GM18519 (cell line): ENCODE measurements at regions not wholly inside any gene's neighbourhood (a gene's known extent, or its start where the extent isn't known, plus 50 kb on each side); places are given as distances from the start of the nearest gene placed in this dataset.

Experiments used
- ATAC-seq: cut with Tn5 transposase; IDR thresholded peaks from one replicate; pipeline ENCODE4 v1.9.1; 2021; ENCODE audit warnings: mild to moderate bottlenecking, moderate library complexity; ENCODE audit not compliant: unreplicated experiment, low FRiP score

DNA sequence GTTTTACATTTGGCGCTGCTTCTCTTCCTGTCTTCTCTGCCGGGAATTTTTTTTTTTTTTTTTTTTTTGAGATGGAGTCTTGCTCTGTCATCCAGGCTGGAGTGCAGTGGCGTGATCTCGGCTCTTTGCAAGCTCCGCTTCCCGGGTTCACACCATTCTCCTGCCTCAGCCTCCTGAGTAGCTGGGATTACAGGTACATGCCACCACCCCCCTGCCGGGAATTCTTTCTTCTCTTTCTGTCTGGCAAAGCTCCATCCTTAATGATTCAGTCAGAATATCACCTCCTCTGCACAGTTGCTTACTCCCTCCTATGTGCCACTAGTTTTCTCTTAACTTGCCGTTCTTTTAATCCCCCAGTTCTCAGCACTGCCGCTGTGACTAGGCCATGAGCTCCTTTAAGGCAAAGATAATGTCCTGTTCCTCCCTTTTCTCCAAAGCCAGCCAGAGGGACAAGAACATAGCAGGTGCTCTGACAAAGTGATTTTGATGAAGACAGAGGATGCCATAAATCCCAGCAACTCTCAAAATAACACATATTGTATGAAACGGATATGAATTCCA, 112.1 kb upstream of the LRATD1 start:
- ATAC-seq: no peak

DNA sequence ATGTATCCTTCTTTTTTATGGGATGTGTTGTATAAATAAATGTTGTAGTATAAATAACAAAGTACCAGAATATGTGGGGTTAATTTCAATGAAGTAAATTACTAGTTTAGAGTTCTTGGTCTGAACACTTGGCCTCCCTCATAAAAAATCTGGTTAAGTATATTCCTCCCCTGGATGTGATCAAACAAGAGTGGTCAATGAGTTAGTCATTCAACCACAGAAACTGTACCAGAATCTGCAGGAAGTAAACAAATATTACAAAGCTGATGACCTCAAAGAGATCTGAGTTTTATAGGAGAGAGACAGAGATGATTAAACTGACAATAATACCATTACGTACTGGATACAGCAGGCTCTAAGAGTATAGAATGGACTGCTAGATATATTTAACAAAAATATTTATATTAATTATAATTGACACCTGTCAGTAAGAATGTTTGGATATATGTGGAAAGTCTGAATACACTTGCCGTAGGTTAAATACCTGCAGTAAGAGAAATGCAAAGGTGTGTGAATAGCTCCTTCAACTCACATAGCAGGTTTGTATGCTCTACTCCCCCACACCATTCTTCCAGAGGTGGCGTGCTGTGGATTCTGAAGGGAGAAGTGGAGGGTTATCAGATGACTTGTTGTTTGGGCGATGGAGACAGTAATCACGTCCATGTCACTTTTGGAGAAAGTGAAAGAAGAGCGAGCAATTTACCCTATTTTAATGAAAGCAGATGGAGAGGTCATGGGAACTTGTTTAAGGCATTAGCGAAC, 108.3 kb upstream of the LRATD1 start:
- ATAC-seq: no peak

DNA sequence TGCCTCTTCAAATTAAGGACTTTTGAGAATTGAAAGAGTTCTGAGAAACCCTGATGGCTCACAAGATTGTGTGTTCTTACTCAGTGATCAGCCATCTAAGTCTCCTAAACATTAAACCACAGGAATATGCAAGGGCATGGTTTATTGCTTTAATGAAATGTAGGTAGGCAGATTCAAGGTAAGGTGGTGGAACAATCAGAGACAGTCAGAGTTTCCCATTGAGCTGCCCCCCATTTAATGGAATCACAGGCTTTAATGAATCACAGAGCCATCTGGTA, 107.8 kb upstream of the LRATD1 start:
- no peak for ATAC-seq

DNA sequence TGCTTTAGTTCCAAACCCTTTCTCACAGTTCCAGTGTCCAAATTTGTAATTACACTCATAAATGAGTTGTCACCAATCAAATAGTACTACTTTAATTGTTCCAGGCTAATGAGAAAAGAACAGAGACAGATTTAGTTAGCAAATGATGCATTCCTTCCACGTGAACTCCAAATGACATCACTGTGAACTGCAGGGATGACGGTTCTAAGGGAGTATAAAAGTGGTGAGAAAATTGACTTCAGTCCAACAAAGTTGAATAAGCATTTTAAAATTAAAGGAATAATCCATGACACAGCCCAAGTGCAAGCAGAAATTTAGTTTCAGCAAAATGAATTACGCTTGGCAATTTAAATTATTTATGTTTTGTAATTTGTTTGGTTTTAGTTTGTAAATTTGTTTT, 102.0 kb upstream of the LRATD1 start:
- ATAC-seq: no peak

DNA sequence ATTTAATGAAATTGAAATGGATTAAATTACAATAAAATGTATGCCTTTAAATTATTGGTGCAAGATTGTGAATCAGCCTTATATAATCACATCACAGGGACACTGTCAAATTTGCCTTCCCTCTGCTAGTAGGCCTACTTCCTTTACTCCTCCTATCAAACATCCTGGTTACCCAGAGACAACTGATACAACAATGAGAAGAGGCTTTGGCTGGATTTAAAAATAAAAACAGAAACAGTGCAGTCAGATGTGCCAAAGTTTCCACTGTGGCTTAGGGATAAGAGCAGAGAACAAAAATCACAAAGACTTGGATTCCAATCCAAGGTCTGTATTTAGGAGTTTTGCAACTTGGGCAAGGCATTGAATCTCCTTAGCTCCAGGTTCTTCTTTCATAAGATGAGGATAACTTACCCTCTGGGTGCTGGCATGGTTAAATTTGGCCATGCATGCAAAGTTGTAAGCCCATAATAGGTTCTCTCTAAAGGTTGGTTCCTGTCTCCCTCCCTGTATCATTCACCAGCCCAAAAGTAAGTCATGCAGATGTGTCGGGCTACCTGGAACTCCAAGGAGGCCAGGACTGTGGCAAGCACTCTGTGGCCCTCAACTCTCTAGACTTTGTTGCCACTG, 99.3 kb upstream of the LRATD1 start:
- no peak for ATAC-seq

DNA sequence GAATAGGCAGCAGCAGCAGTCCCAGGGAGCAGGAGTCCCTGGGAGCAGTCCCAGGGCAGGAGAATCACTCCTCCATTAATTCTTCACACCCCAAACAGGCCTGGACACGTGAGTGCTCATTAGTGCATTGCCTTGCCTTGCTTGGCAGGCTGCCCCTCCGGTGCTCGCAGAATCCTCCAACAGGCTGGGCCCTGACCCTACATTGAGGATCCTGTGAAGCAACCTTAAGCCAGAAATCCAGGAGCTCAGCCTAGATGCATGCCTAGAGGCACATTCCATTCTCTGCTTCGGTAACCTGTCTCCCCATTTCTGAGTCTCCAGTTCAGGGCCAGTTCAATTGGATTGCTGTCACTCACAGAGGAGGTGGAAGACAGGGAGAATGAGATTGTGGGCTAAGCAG, 97.4 kb upstream of the LRATD1 start:
- no peak for ATAC-seq

DNA sequence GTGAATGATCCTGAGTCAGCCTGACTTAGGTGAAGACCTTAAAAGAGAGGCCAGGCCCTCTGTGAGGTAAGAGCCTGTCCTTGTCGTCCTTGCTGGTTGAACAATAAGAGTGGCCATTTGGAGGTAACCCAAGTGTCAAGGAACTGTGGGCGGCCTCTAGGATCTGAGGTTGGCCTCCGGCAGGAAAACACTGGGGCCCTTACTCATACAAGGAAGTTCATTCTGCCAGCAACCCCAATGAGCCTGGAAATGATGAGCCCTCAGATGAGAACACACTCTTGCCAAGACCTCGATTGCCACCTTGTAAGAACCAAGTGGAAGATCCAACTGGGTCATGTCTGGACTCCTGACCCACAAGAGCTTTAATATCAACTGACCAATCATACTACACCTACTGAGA, 95.5 kb upstream of the LRATD1 start:
- no peak for ATAC-seq

DNA sequence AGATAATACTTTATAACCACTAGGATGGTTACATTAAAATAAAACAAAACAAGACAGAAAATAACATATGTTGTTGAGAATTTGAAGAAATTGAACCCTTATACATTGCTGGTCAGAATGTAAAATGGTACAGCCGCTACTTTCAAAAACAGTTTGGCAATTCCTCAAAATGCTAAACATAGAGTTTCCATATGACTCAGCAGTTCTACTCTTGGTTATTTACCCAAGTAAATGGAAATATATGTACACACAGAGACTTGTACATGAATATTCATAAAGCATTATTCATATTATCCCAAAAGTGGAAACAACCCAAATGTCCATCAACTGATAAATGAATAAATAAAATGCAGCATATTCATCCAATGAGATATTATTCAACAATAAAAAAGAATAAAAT, 92.5 kb upstream of the LRATD1 start:
- ATAC-seq: no peak

DNA sequence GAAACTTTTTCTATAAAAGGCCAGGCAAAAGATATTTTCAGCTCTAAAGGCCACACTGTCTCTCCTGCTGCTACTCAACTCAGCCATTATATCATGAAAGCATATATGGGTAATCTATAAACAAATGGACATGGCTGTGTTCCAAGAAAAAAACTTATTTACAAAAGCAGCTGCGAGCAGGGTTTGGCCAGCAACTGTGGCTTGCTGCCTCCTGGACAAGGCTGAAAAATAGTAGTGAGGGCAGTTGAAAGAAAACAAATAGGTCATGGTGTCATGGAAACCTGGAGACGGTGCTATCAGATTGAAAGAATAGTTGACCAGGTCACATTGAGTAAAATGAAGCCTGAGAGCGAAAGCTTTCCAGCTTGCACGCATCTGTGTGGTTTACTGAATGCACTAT, 89.2 kb upstream of the LRATD1 start:
- ATAC-seq: no peak

DNA sequence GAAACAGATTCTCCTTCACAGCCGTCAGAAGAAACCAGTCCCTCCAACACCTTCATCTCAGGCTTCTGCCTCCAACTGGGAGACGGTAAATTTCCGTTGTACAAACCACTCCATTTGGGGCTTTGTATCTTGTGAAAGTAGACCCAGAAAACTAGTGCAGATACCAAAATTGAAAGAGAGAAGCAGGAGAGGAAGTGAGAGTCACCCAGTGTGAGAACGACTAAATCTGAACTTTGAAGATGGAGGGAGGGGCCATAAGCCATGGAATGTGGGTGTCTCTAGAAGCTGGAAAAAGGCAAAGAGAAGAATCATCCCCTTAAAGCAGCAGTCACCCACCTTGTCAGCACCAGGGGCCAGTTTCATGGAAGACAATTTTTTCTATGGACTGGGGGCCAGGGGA, 88.3 kb upstream of the LRATD1 start:
- no peak for ATAC-seq

DNA sequence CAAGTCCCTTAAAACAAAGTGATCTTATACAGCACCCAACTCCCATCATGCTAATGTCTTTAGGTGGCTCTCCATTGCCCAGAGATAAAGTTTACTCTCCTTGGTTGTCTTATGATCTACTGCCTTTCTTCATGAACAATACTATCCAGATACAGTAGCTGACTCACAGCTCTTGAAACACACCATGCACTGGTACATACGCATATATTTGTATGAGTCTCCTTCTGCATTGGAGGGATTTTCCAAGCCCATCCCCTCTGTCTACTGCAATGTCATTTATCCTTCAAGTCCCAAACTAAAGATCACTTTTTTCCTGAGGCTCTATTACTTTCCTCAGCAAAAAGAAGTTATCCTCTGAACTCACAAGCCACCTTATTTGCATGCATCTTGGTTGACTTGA, 84.7 kb upstream of the LRATD1 start:
- ATAC-seq: no peak

DNA sequence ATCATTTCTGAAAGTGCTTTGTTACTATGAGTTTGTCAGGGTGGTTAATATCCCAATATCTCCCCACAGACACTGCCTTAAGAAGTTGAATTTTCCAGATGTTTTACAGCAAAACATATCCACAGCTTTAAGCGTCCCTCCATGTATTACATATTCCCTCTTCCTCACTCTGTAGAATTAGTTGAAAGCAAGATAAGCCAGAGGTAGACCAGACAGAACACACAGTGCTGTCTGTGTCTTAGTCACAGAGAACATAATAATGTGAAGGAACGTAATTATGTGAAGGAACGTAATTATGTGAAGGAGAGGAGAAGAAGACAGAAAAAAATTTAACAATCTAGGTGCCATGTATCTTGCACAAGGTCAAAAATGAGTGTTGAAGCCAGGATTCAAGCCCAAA, 81.9 kb upstream of the LRATD1 start:
- ATAC-seq: no peak

DNA sequence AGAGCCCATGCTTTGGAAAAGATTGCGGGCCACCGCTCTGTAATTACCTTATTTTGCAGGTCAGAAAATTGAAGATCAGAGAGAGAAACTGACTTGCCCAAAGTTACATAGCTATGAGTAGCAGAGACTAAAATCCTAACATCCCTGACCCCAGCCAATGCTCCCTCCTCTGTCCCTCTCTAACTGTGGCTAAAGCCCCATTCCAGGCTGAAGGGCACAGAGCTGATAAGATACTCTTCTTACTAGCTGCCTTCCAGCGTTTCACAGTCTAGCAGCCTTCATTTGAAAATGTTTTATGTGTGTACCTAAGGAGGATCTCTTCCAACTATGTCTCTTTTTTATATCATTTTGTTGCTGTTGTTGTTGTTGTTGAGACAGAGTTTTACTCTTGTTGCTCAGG, 81.4 kb upstream of the LRATD1 start:
- no peak for ATAC-seq

DNA sequence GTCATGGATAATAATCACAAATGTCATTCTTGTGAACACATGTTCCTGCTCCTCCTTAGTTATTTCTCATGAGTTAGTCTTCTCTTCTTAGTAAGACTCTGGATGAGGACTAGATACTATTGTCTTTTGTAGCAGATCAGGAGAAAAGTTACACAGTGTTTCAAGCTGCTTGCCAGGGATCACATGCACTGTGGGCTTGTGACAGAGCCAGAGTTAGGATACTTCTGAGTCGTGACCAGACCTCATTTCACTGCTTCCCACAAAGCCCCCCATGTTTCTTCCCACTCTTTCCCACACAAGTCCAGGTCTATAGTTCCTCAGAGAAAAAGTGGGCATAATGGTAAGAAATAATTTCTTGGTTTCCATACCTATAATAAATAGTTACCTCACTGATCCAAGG, 80.2 kb upstream of the LRATD1 start:
- ATAC-seq: no peak

DNA sequence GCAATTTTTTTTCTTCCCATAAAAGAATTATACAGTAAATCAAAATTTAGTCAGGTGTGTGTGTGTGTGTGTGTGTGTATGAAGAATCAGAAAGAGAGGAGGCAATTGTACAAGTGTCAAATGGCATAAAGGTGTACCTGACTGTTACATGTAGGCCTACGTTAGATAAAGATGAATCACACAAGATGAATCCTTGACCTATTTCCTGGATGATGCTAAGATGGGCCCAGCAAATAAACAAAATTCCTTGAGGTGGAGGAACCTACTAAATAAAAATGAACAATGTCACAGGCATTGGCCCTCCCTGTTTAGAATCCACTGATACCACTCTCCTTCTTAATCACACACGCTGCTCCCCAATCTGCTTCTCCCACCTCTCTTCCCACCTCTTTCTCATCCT, 79.7 kb upstream of the LRATD1 start:
- ATAC-seq: no peak

DNA sequence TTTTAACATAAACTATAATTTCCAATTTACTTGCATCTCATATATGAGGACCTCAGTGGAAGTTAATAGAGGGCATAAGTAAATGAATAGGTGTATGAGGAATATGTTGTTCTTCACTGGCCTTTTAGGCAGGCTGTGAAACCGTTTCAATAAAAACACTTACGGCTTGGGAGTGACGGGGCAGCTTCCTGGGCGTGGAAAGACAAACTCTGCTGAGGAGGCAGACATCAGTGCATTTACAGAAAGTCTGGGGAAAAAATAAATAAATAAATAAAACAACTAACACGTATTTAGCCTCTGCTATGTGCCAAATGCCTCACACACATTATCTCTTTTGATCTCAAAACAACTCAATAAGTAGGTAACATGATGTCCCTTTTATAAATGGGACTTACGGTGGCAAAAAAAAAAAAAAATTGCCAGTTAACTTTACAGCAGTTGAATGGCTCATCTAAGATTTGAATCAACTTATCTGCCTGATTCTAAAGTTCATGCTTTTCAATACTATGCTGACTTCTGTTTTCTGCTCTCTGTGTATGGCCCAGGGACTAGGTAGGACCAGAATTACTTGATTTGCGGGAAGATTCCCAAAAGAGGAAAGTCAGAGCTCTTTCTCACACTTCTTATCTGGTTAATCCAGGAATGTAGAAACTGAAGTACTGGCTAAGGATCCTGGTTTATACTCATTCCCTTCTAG, 77.5 kb upstream of the LRATD1 start:
- no peak for ATAC-seq

DNA sequence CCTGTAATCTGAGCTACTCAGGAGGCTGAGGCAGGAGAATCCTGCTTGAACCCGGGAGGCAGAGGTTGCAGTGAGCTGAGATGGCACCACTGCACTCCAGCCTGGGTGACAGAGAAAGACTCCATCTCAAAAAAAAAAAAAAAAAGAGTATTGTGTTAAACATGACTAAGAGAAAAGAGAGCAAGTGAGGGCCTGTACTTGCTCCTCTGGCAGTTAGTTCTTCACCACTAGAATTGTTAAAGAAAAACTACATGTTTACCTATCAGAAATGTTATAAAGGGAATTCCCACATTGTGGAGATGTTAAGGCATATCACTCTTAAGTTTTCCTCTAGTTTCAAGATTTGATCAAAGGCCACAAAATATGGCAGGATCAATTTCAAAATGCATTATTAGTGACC, 75.4 kb upstream of the LRATD1 start:
- ATAC-seq: no peak

DNA sequence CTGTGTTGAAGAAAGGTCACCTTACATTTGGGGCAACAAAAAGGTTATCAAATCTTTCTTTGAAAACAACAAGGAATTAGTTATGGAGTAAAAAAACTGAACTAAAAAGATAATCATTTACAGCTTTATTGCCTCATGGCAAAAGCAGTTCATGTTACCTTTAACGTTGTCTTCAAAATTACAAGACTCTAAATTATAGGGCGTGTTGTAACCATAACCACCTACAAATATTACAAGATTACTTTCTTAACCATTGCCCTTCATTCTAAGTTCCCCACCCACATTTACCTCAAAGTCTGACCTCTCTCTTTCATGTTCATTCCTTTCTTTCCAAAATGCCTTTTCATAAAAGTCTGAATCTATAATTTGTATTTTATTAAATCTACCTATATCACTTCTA, 74.6 kb upstream of the LRATD1 start:
- no peak for ATAC-seq

DNA sequence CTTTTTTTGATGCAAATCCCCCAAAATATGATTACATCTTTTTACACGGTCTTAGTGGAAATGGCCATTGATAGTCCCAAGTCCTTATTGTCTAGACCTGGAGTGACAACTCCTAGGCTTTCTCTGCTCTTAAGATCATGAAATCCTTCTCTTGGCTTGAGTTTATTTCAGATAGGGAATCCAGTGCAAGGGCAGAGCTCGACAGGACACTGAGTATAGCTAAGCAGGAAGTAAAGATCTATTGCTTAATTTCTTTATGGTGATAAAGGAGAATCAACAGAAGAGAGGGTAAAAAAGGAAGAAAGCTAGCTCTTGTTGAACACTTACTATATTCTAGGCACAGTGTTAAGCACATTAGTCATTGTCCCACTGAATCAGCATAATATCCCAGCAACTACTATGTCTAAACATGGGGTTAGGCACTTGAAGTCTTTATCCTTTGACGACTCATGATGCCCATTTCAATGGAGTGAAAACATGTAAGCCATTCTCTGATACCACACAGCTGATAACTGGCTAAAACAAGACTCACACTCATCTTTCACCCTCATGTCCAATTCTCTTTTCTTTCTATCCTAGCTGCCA, 74.1 kb upstream of the LRATD1 start:
- ATAC-seq: no peak

DNA sequence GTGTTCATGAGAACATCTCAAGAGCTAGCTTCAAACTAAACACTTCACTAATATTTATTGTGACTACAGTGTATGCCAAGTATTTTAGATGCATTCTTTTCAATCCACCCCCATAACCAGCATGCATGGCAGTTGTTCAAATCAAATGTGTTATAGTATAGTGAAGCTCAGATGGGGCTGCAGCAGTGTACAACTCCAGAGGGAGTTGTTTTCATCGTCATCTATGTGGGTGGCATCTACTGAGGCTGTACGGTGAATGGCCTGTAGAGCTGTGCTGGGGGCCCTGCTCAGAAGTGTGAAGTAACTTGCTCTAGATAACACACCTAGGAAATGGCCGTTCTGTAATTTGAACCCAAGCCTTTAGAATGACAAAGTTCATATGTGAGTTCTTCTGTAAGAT, 71.8 kb upstream of the LRATD1 start:
- ATAC-seq: no peak

DNA sequence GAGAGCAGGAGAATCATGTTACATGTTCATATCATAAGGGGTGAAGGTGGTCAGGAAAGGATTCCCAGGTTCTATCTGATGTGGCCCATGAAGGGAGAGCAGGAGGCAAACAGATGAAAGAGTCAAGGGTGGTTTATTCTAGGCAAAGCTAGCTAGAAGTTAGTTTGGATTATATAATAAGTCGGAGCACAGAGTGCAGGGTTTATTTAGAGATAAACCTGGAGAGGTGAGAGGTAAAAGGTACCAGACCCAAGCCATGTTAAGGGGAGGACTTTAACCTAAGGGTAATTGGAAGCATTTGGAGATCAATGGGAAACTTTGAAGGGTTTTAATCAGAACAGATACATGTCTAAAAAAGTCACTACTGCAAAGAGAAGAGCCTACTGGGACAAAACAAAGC, 69.2 kb upstream of the LRATD1 start:
- no peak for ATAC-seq

DNA sequence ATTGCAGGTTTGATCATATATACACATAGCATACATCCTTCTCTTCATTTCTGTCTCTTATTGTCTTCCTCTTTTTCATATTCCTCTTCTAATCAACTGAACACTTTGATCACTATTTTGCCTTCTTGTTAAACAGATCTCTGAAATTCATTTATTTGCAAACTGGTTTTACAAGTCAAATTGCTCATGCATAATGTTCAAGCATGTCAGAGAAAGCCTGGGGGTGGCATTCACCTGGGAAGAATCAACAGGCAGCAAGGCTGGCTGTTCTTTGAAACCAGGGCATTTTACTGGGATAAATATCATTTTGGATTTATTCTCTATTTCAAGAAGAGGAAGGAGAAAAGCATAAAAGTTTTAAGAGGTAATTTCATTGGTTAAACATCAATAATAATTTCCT, 66.9 kb upstream of the LRATD1 start:
- ATAC-seq: no peak
